ENCODE measurements at regions not wholly inside any gene's neighbourhood (a gene's known extent, or its start where the extent isn't known, plus 50 kb on each side); places are given as distances from the start of the nearest gene placed in this dataset.
"Not testable (repeated sequence)": the region's sequence is repeated elsewhere in the genome, so short reads cannot be mapped to it uniquely, and the experiment has no call there.

DNA sequence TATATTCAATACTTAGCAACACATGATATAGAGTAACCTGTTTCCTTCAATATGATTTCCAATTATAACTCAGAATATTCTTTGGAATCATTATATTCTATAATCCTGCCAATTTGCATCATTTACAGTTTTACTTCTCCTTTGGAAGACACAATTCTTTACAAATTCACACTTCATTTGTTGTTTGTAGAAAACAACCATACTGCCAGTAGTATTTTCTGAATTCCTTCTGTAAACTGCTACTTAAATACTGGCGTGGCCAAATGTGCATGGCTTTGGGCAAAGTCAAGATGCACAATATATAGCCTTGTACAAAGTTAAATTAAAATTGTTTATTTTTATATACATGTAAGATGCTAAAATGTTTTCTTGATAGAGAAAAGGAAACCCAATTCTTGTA is 687.1 kb upstream of the NEGR1 start:
- no peak overlapping the region for H3K4me3 ChIP-seq
- no peaks in the 10 kb centered on the region for H3K9me3 ChIP-seq (ENCODE audit: low read depth, low read length)
- H3K36me3 ChIP-seq (ENCODE audit: insufficient read depth, low read length), result no peaks in the 10 kb centered on the region
- H3K9ac ChIP-seq (ENCODE audit: insufficient read length), result no peak overlapping the region
- no peak for DNase-seq (ENCODE audit: low read depth, low spot score)
- no peak overlapping the region for H3K27ac ChIP-seq
- TF ChIP-seq FOXP2 (optimal IDR thresholded peaks at IDR 0.05; ENCODE audit: control extremely low read depth, extremely low read length, insufficient read depth), result no peak
- TF ChIP-seq POLR2AphosphoS5 (IDR thresholded peaks at IDR 0.05; ENCODE audit: borderline replicate concordance, low read depth, low read length), result no peak
- no peak for TF ChIP-seq EZH2 (IDR thresholded peaks at IDR 0.05)

DNA sequence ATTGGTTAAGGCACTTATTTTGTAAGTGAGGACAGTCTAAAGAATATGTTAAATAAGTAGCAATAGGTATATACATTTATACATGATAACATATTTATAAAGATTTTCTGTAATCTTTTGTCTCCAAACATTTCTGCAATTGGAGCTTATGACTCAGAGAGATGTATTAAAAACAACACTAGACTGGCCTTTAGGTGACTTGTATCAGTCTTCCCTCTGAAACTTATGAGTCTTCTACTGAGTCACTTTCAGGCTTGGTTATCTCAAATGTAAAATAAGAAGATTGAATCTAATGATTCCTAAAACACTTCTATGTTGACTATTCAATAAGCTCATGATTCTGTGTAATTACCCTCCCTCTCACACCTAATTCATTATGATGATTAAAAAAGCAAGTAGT is 672.6 kb upstream of the NEGR1 start:
- DNase-seq (ENCODE audit: low read depth, low spot score), result no peak
- no peak overlapping the region for H3K9ac ChIP-seq (ENCODE audit: insufficient read length)
- no peak overlapping the region for H3K27ac ChIP-seq
- no peak overlapping the region for H3K4me3 ChIP-seq
- H3K36me3 ChIP-seq (ENCODE audit: insufficient read depth, low read length), result no peaks in the 10 kb centered on the region
- no peaks in the 10 kb centered on the region for H3K9me3 ChIP-seq (ENCODE audit: low read depth, low read length)
- TF ChIP-seq POLR2AphosphoS5 (IDR thresholded peaks at IDR 0.05; ENCODE audit: borderline replicate concordance, low read depth, low read length), result no peak
- no peak for TF ChIP-seq EZH2 (IDR thresholded peaks at IDR 0.05)
- no peak for TF ChIP-seq FOXP2 (optimal IDR thresholded peaks at IDR 0.05; ENCODE audit: control extremely low read depth, extremely low read length, insufficient read depth)

- not testable (repeated sequence) for H3K36me3 ChIP-seq (ENCODE audit: insufficient read depth, low read length); DNase-seq (ENCODE audit: low read depth, low spot score); H3K9ac ChIP-seq (ENCODE audit: insufficient read length); H3K4me3 ChIP-seq; H3K9me3 ChIP-seq (ENCODE audit: low read depth, low read length)
- H3K27ac ChIP-seq, result 0 out of 2 replicates have a peak overlapping the region, but pooled peaks have one; percentile 12
These were observed 668.6 kb upstream of the NEGR1 start for GRCh38 chr1:72950900-72951299.

GRCh38 chr1:72946903-72947499 is 664.7 kb upstream of the NEGR1 start:
- Histone ChIP-seq H3K9me3 (ENCODE audit: low read depth, low read length) (no peaks in the 10 kb centered on the region), H3K36me3 (ENCODE audit: insufficient read depth, low read length) (no peaks in the 10 kb centered on the region; the same call in 1 of the 2 replicates), H3K9ac (ENCODE audit: insufficient read length) (peak overlapping the region; percentile 69), H3K4me3 (peak overlapping the region; percentile 69), H3K27ac (peak overlapping the region; percentile 98)
- TF ChIP-seq FOXP2 (optimal IDR thresholded peaks at IDR 0.05; ENCODE audit: control extremely low read depth, extremely low read length, insufficient read depth) (no peak), POLR2AphosphoS5 (IDR thresholded peaks at IDR 0.05; ENCODE audit: borderline replicate concordance, low read depth, low read length) (peak; percentile 56), EZH2 (IDR thresholded peaks at IDR 0.05) (no peak)
- DNase-seq (ENCODE audit: low read depth, low spot score), result peak; percentile 79

DNA sequence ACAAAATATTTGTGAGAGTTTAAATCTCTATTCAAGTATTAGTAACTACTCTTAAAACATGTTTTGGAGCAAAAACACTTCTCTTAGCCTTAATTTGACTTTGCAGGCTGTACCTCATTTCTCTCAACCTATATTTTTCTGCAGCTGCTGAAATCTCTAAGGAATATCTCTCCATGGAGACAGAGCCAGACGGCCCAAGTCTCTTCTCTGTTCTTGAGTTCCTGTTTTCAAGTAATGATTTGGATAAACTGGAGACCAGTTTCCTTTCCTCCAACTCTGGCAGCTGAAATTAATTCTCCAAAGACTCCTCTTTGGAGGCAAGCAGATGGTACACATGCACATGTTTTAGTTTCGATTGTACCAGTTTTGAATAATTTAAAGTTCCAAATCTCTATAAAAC is 659.7 kb upstream of the NEGR1 start:
- H3K9ac ChIP-seq (ENCODE audit: insufficient read length), result peak overlapping the region; percentile 43
- TF ChIP-seq FOXP2 (optimal IDR thresholded peaks at IDR 0.05; ENCODE audit: control extremely low read depth, extremely low read length, insufficient read depth), result no peak
- TF ChIP-seq EZH2 (IDR thresholded peaks at IDR 0.05), result no peak
- no peak for TF ChIP-seq POLR2AphosphoS5 (IDR thresholded peaks at IDR 0.05; ENCODE audit: borderline replicate concordance, low read depth, low read length)
- H3K4me3 ChIP-seq, result peak overlapping the region; percentile 64

GRCh38 chr1:72938408-72938807 is 656.1 kb upstream of the NEGR1 start:
- Histone ChIP-seq H3K27ac (peak overlapping the region; percentile 96), H3K9me3 (ENCODE audit: low read depth, low read length) (no peaks in the 10 kb centered on the region), H3K9ac (ENCODE audit: insufficient read length) (peak overlapping the region; percentile 70), H3K36me3 (ENCODE audit: insufficient read depth, low read length) (no peaks in the 10 kb centered on the region), H3K4me3 (peak overlapping the region; percentile 58)
- TF ChIP-seq FOXP2 (optimal IDR thresholded peaks at IDR 0.05; ENCODE audit: control extremely low read depth, extremely low read length, insufficient read depth) (no peak), EZH2 (IDR thresholded peaks at IDR 0.05) (no peak), POLR2AphosphoS5 (IDR thresholded peaks at IDR 0.05; ENCODE audit: borderline replicate concordance, low read depth, low read length) (no peak)
- no peak for DNase-seq (ENCODE audit: low read depth, low spot score)

More for the DNA sequence above, 659.7 kb upstream of the NEGR1 start:
- H3K36me3 ChIP-seq (ENCODE audit: insufficient read depth, low read length), result no peaks in the 10 kb centered on the region; the same call in 1 of the 2 replicates
- H3K9me3 ChIP-seq (ENCODE audit: low read depth, low read length), result no peaks in the 10 kb centered on the region
- peak overlapping the region; percentile 93 for H3K27ac ChIP-seq
- no peak for DNase-seq (ENCODE audit: low read depth, low spot score)

- peak overlapping the region; percentile 96 for H3K27ac ChIP-seq
- no peak for DNase-seq (ENCODE audit: low read depth, low spot score)
- no peaks in the 10 kb centered on the region for H3K36me3 ChIP-seq (ENCODE audit: insufficient read depth, low read length)
- TF ChIP-seq POLR2AphosphoS5 (IDR thresholded peaks at IDR 0.05; ENCODE audit: borderline replicate concordance, low read depth, low read length), result no peak
- no peak for TF ChIP-seq FOXP2 (optimal IDR thresholded peaks at IDR 0.05; ENCODE audit: control extremely low read depth, extremely low read length, insufficient read depth)
- no peak for TF ChIP-seq EZH2 (IDR thresholded peaks at IDR 0.05)
- H3K9me3 ChIP-seq (ENCODE audit: low read depth, low read length), result no peaks in the 10 kb centered on the region
- peak overlapping the region; percentile 58 for H3K4me3 ChIP-seq
- peak overlapping the region; percentile 70 for H3K9ac ChIP-seq (ENCODE audit: insufficient read length)
These were observed 655.6 kb upstream of the NEGR1 start for GRCh38 chr1:72937905-72938304.

- Histone ChIP-seq H3K9ac (ENCODE audit: insufficient read length) (peak overlapping the region; percentile 75), H3K27ac (peak overlapping the region; percentile 96), H3K4me3 (peak overlapping the region; percentile 71), H3K9me3 (ENCODE audit: low read depth, low read length) (no peaks in the 10 kb centered on the region), H3K36me3 (ENCODE audit: insufficient read depth, low read length) (no peaks in the 10 kb centered on the region)
- no peak for TF ChIP-seq POLR2AphosphoS5 (IDR thresholded peaks at IDR 0.05; ENCODE audit: borderline replicate concordance, low read depth, low read length)
- TF ChIP-seq EZH2 (IDR thresholded peaks at IDR 0.05), result no peak
- no peak for TF ChIP-seq FOXP2 (optimal IDR thresholded peaks at IDR 0.05; ENCODE audit: control extremely low read depth, extremely low read length, insufficient read depth)
- no peak for DNase-seq (ENCODE audit: low read depth, low spot score)
These were observed 654.6 kb upstream of the NEGR1 start for GRCh38 chr1:72936942-72937341.
